LNCAP (cell line): ENCODE measurements at regions not wholly inside any gene's neighbourhood (a gene's known extent, or its start where the extent isn't known, plus 50 kb on each side); places are given as distances from the start of the nearest gene placed in this dataset.

Source experiments
- CTCF ChIP-seq: fragments of 450-650 bp; IDR thresholded peaks from 2 replicates; pipeline ENCODE4 v1.5.1; 2017; ENCODE audit warnings: mild to moderate bottlenecking

- TF ChIP-seq CTCF: no peak
Measured at GRCh38 chr7:113825832-113826231, 93.0 kb downstream of the PPP1R3A start.

DNA sequence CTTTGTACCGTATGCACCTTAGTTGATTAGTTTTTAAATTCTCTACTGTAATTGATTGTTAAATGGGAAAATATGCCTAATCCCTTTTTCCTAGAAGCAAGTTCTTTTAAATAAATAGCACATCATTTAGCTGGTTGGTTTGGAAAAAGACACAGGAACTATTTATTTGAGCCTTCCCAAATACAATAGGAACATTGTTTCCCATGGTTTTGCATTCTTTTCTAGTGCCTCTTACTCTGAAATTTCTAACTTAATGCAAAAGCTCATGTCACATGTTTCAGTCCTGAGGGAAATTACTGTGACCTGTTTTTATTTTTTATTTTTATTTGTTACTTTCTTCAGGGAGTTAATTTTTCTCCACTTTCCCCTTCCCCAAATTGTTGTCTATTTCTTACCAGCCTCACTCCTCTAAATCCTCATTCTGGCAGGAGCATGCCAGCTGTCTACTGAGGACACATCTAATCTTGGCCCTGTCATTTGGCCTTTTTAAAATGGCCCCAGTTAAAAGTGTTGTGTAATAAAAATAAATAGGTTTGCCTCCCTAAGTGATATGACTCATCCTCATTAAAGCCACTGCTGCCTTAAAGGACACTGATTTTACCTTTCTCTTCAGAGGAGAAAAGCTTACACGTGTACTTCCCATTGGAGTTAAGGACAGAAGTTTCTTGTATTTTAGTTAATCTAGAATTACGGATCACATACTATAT is 94.5 kb downstream of the PPP1R3A start:
- no peak for TF ChIP-seq CTCF

- TF ChIP-seq CTCF: no peak
Measured at GRCh38 chr7:113819474-113819873, 99.3 kb downstream of the PPP1R3A start.

- TF ChIP-seq CTCF: no peak
Measured at GRCh38 chr7:113816639-113817038, 102.2 kb downstream of the PPP1R3A start.

GRCh38 chr7:113813471-113813870 is 105.3 kb downstream of the PPP1R3A start:
- no peak for TF ChIP-seq CTCF

- TF ChIP-seq CTCF: no peak
Measured at GRCh38 chr7:113812591-113813255, 106.1 kb downstream of the PPP1R3A start.

DNA sequence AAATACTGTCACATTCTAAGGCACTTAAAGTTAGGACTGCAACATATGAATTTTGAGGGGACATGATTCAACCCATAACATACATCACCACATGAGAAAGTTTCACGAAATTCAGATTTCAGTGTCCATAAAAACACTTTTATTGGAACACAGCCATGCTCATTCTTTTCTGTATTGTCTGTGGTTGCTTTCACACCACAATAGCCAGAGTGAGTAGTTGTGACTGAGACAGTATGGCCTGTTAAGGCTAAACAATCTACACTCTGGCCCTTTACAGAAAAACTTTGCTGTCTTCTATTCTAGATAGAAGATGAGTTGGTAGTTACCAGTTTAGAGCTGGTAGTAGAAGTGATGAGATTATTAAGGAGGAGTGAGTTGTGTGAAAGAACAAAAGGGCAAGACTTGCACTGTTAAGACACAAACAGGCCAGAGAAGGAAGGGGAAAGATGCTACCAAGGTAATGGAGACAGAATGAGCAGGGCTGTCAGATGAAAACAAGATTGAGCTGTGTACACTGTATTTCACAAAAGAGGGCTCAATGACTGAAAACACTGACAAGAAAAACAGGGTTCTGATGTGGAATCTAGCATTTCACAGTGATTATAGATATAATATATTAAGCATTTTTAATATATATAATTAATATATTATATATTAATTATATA is 108.6 kb downstream of the PPP1R3A start:
- TF ChIP-seq CTCF: no peak
